GM23248 (cell line): ENCODE measurements at regions not wholly inside any gene's neighbourhood (a gene's known extent, or its start where the extent isn't known, plus 50 kb on each side); places are given as distances from the start of the nearest gene placed in this dataset.

Source experiments
- DNase-seq: peaks from one replicate; pipeline ENCODE4 v3.0.0-alpha.2; 2015
- H2AFZ ChIP-seq: fragments of 200-600 bp; sonication (generic); 2 replicates; pipeline ENCODE4 v1.6.1; 2016; ENCODE audit warnings: antibody characterized with exemption
- H3F3A ChIP-seq: fragments of 200-600 bp; sonication (generic); 2 replicates; pipeline ENCODE4 v1.6.1; 2016; ENCODE audit warnings: mild to moderate bottlenecking, antibody characterized with exemption, mixed run types; ENCODE audit not compliant: insufficient read depth
- H3K27ac ChIP-seq: fragments of 200-600 bp; sonication (generic); 2 replicates; pipeline ENCODE4 v1.5.1; 2016; ENCODE audit warnings: mild to moderate bottlenecking
- H3K27me3 ChIP-seq: fragments of 200-600 bp; sonication (generic); replicated peaks from 2 replicates; pipeline ENCODE4 v1.6.1; 2016; ENCODE audit warnings: mild to moderate bottlenecking; ENCODE audit not compliant: insufficient read depth
- H3K36me3 ChIP-seq: fragments of 200-600 bp; sonication (generic); 2 replicates; pipeline ENCODE4 v1.6.1; 2016; ENCODE audit warnings: low read depth, mild to moderate bottlenecking
- H3K4me1 ChIP-seq: fragments of 200-600 bp; sonication (generic); 2 replicates; pipeline ENCODE4 v1.6.1; 2016; ENCODE audit warnings: mild to moderate bottlenecking; ENCODE audit not compliant: insufficient read depth
- H3K4me2 ChIP-seq: fragments of 200-600 bp; sonication (generic); one replicate; pipeline ENCODE4 v1.6.1; 2016; ENCODE audit warnings: mild to moderate bottlenecking; ENCODE audit not compliant: unreplicated experiment
- H3K4me3 ChIP-seq: fragments of 200-600 bp; sonication (generic); 2 replicates; pipeline ENCODE4 v1.5.1; 2016; ENCODE audit warnings: mild to moderate bottlenecking
- H3K79me2 ChIP-seq: fragments of 200-600 bp; sonication (generic); 2 replicates; pipeline ENCODE4 v1.6.1; 2016; ENCODE audit warnings: mild to moderate bottlenecking; ENCODE audit not compliant: insufficient read depth
- H3K9ac ChIP-seq: fragments of 200-600 bp; sonication (generic); 2 replicates; pipeline ENCODE4 v1.6.1; 2016; ENCODE audit warnings: mild to moderate bottlenecking
- H3K9me2 ChIP-seq: fragments of 200-600 bp; sonication (generic); 2 replicates; pipeline ENCODE4 v1.6.1; 2016; ENCODE audit warnings: mixed run types, mild to moderate bottlenecking, moderate library complexity; ENCODE audit not compliant: insufficient read depth
- H3K9me3 ChIP-seq: fragments of 200-600 bp; sonication (generic); one replicate; pipeline ENCODE4 v1.6.1; 2017; ENCODE audit warnings: low read depth
- H4K20me1 ChIP-seq: fragments of 200-600 bp; sonication (generic); 2 replicates; pipeline ENCODE4 v1.6.0; 2016; ENCODE audit not compliant: insufficient read depth
- EZH2 ChIP-seq: fragments of 200-600 bp; sonication (generic); IDR thresholded peaks from 2 replicates; pipeline ENCODE4 v1.6.1; 2018; ENCODE audit warnings: antibody characterized with exemption, mild to moderate bottlenecking; ENCODE audit not compliant: insufficient read depth, poor library complexity, severe bottlenecking
- EZH2phosphoT487 ChIP-seq: fragments of 200-600 bp; sonication (generic); IDR thresholded peaks from 2 replicates; pipeline ENCODE4 v1.6.1; 2018; ENCODE audit warnings: antibody characterized with exemption, moderate library complexity, mild to moderate bottlenecking, low read depth; ENCODE audit not compliant: insufficient read depth
- WGBS, 2 experiments: methylation state at CpG; one replicate each; pipeline ENCODE4 v1.1.6; 2015 to 2017; ENCODE audit warnings: low lambda C conversion rate in 2 of 2, low coverage in 1 of 2; ENCODE audit errors: missing lambda C conversion rate in 2 of 2; 5-methylcytosine and 5-hydroxymethylcytosine counted together
- in situ Hi-C: fragments of 300-500 bp; cut with MboI; formaldehyde crosslinking; loops from 2 replicates; pipeline ENCODE4 v1.15.0; 2020

DNA sequence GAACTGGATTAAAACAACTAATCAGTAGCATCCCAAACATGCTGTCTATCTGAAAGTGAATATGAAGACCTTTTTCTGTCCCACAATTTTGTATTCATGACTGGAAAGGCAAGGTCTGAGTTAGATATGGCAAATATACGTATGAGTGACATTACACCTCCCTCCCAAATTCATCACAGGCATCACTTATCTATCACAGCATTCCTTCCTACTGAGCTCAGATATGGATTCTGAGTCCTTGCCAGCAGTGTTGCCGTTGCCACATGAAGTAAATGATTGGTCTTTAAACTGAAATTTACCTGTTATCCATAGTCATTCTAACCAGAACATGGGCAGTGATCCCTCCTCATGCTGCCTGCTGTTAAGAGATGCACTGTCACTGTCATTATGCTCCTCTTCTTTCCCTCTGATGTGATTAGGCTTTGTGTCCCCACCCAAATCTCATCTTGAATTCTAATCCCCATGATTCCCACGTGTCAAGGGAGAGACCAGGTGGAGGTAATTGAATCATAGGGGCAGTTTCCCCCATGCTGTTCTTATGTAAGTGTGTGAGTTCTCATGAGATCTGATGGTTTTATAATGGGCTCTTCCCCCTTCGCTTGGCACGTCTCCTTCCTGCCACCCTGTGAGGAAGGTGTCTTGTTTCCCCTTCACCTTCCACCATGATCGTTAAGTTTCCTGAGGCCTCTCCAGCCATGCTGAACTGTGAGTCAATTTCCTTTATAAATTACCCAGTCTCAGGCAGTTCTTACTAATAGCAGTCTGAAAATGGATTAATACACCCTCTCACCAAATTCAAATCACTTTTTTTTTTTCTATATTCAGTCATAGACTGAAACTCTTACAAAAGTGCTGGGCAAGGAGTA is 288.4 kb downstream of the NUAK1 start:
- no peaks in the 10 kb centered on the region for H3K9me2 ChIP-seq

DNA sequence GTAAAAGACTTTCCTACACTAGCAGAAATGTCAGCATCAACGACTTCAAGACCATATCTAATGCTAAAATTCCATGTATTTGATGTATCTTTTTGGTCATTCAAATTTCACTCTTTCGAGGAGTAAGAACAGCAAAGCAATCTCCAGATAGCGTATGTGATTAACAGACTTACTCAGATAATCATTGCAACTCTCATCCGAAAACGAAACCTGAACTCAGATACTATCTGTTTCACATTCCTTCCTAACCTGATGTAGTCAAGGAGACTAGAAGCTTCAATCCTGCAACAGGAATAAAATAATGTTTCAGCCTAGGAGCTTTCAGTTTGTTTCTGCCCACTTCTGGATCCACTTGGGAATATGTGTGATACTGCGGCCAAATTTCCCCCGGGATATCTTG is 286.3 kb downstream of the NUAK1 start:
- 77 to 82% methylated on average over 7 of the region's 7 CpGs for WGBS, 2 experiments
- Histone ChIP-seq H2AFZ (no peak overlapping the region), H3K4me1 (no peaks in the 10 kb centered on the region; the same call in none of the 2 replicates), H3K9me2 (no peaks in the 10 kb centered on the region), H3K27ac (no peak overlapping the region), H3F3A (no peaks in the 10 kb centered on the region), H3K36me3 (no peaks in the 10 kb centered on the region), H4K20me1 (no peaks in the 10 kb centered on the region), H3K27me3 (no peaks in the 10 kb centered on the region), H3K9ac (no peak overlapping the region), H3K79me2 (no peaks in the 10 kb centered on the region), H3K4me2 (no peak overlapping the region), H3K9me3 (no peaks in the 10 kb centered on the region), H3K4me3 (no peak overlapping the region)
- TF ChIP-seq EZH2: no peak
- TF ChIP-seq EZH2phosphoT487: no peak
- in situ Hi-C loops: no loop called here
- no peak for DNase-seq

More for the DNA sequence above, 288.4 kb downstream of the NUAK1 start:
- Histone ChIP-seq H3K9ac (no peak overlapping the region), H3K79me2 (no peaks in the 10 kb centered on the region), H3K4me3 (no peak overlapping the region), H2AFZ (no peak overlapping the region), H3K27me3 (no peaks in the 10 kb centered on the region), H3K9me3 (no peaks in the 10 kb centered on the region), H3K4me1 (no peaks in the 10 kb centered on the region; the same call in 1 of the 2 replicates), H3K4me2 (no peak overlapping the region), H3F3A (no peaks in the 10 kb centered on the region), H4K20me1 (no peaks in the 10 kb centered on the region), H3K27ac (no peak overlapping the region), H3K36me3 (no peaks in the 10 kb centered on the region)
- WGBS, 2 experiments: 48 to 49% methylated on average over 6 of the region's 6 CpGs
- in situ Hi-C loops: no loop called here
- no peak for TF ChIP-seq EZH2phosphoT487
- TF ChIP-seq EZH2: no peak
- DNase-seq: peak; percentile 12

DNA sequence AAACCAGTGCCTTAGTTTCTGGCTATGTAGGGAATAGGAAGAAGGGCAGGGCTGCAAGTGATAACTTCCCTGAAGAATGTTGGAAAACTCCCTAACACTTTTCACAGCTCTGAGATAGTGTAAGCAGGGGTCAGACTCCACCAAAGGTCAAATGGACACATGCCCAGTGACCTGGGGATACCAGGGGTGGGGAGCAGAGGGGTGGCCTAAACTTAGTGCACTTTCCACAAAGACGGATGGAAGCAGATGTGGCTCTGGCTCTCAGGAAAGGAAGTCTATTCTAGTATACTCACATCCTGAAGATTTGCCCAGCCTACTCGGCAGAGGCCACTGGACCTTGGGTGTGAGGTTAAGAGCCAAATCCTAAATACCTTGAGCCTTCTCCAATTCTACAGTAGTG is 285.8 kb downstream of the NUAK1 start:
- H3K36me3 ChIP-seq: no peaks in the 10 kb centered on the region
- no peaks in the 10 kb centered on the region; the same call in none of the 2 replicates for H3K4me1 ChIP-seq
- H3K27ac ChIP-seq: no peak overlapping the region
- in situ Hi-C loops: no loop called here
- DNase-seq: no peak
- H3K9me2 ChIP-seq: no peaks in the 10 kb centered on the region
- H2AFZ ChIP-seq: no peak overlapping the region
- H3F3A ChIP-seq: no peaks in the 10 kb centered on the region
- 8 to 17% methylated on average over 2 of the region's 2 CpGs for WGBS, 2 experiments
- H4K20me1 ChIP-seq: no peaks in the 10 kb centered on the region
- H3K4me3 ChIP-seq: no peak overlapping the region
- no peak overlapping the region for H3K4me2 ChIP-seq
- H3K9ac ChIP-seq: no peak overlapping the region
- H3K9me3 ChIP-seq: no peaks in the 10 kb centered on the region
- no peaks in the 10 kb centered on the region for H3K79me2 ChIP-seq
- no peak for TF ChIP-seq EZH2
- TF ChIP-seq EZH2phosphoT487: no peak
- H3K27me3 ChIP-seq: no peaks in the 10 kb centered on the region

DNA sequence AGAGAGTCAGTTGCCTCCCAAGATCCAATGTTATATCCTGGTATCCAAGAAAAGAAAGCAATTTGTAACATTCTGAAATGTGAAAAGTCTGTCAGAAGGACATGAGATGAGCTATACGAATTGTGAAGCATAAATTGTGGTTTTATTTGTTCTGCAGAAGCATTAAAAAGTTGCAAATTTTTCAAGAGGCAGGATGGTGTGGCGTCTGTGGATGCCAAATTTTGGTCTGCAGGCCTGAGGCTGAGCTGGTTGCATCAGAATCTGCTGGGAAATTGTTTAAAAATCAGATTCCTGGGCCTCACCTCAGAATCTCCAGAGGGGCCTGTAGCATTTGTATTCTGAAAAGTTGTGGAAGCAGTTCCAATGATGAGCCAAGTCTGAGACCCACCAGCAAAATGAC is 284.7 kb downstream of the NUAK1 start:
- TF ChIP-seq EZH2phosphoT487 (no peak), EZH2 (no peak)
- no peak overlapping the region for H3K9ac ChIP-seq
- H2AFZ ChIP-seq: no peak overlapping the region
- in situ Hi-C loops: no loop called here
- no peaks in the 10 kb centered on the region for H3F3A ChIP-seq
- H3K27ac ChIP-seq: no peak overlapping the region
- no peak for DNase-seq
- H3K4me3 ChIP-seq: no peak overlapping the region
- 51 to 58% methylated on average over 2 of the region's 2 CpGs for WGBS, 2 experiments
- no peak overlapping the region for H3K4me2 ChIP-seq
- H4K20me1 ChIP-seq: no peaks in the 10 kb centered on the region
- no peaks in the 10 kb centered on the region for H3K36me3 ChIP-seq
- no peaks in the 10 kb centered on the region for H3K9me2 ChIP-seq
- no peaks in the 10 kb centered on the region for H3K9me3 ChIP-seq
- H3K27me3 ChIP-seq: no peaks in the 10 kb centered on the region
- H3K79me2 ChIP-seq: no peaks in the 10 kb centered on the region
- peaks cover 6% of the 10 kb centered on the region for H3K4me1 ChIP-seq
